SK-N-DZ (cell line): ENCODE measurements at regions not wholly inside any gene's neighbourhood (a gene's known extent, or its start where the extent isn't known, plus 50 kb on each side); places are given as distances from the start of the nearest gene placed in this dataset.

Source experiments
- small RNA-seq, 2 experiments: library from RNA; depleted of rRNA; stranded (forward); fragments of <200 nt; gene quantifications; one replicate each; pipeline ENCODE3, GENCODE V24; 2014

Small RNA genes in the stretch of these regions (small RNA-seq; reads per million reads assigned to genes)
- gene RN7SKP262 = 0 to 0.09 reads per million in 2 experiments
